Mesenchymal stem cell (in vitro differentiated cells and primary cell): ENCODE measurements at regions not wholly inside any gene's neighbourhood (a gene's known extent, or its start where the extent isn't known, plus 50 kb on each side); places are given as distances from the start of the nearest gene placed in this dataset.

Source experiments
- DNase-seq: peaks from one replicate; pipeline ENCODE4 v3.0.0-alpha.2; 2013
- H2AFZ ChIP-seq: one replicate; pipeline ENCODE4 v1.6.1; 2013; ENCODE audit warnings: low read depth, mild to moderate bottlenecking, control low read depth, inconsistent platforms, low read length, moderate library complexity
- H2AK5ac ChIP-seq: 2 replicates; pipeline ENCODE4 v1.6.1; 2013; ENCODE audit warnings: low read length, moderate library complexity, mild to moderate bottlenecking, inconsistent platforms; ENCODE audit not compliant: severe bottlenecking
- H2BK120ac ChIP-seq: one replicate; pipeline ENCODE4 v1.6.1; 2013; ENCODE audit warnings: low read depth, mild to moderate bottlenecking, inconsistent platforms, low read length, moderate library complexity
- H2BK12ac ChIP-seq, 2 experiments: one replicate each; pipeline ENCODE4 v1.6.1; 2013; ENCODE audit warnings: inconsistent platforms in 2 of 2, low read length in 2 of 2, mild to moderate bottlenecking in 2 of 2, moderate library complexity in 2 of 2, control low read depth in 1 of 2
- H2BK15ac ChIP-seq: one replicate; pipeline ENCODE4 v1.6.1; 2013; ENCODE audit warnings: mild to moderate bottlenecking, low read depth, inconsistent platforms; ENCODE audit not compliant: poor library complexity, severe bottlenecking
- H2BK5ac ChIP-seq: 2 replicates; pipeline ENCODE4 v1.6.1; 2013; ENCODE audit warnings: low read depth, mild to moderate bottlenecking, low read length, control low read depth, inconsistent platforms; ENCODE audit not compliant: poor library complexity, severe bottlenecking
- H3K14ac ChIP-seq, 2 experiments: one replicate each; pipeline ENCODE4 v1.6.1; 2013; ENCODE audit warnings: inconsistent platforms in 2 of 2, low read length in 2 of 2, control low read depth in 1 of 2, mild to moderate bottlenecking in 1 of 2, moderate library complexity in 1 of 2
- H3K18ac ChIP-seq, 2 experiments: one replicate each; pipeline ENCODE4 v1.6.1; 2013; ENCODE audit warnings: inconsistent platforms in 2 of 2, low read length in 2 of 2, control low read depth in 1 of 2, low read depth in 1 of 2, mild to moderate bottlenecking in 1 of 2
- H3K23ac ChIP-seq, 2 experiments: one replicate each; pipeline ENCODE4 v1.6.1; 2013; ENCODE audit warnings: inconsistent platforms in 2 of 2, low read length in 2 of 2, mild to moderate bottlenecking in 2 of 2, moderate library complexity in 2 of 2, control low read depth in 1 of 2
- H3K27ac ChIP-seq: 2 replicates; pipeline ENCODE4 v1.5.1; 2013; ENCODE audit warnings: mild to moderate bottlenecking, moderate library complexity, low read length, control low read depth, inconsistent platforms; ENCODE audit not compliant: poor library complexity, severe bottlenecking
- H3K27me3 ChIP-seq, 2 experiments: 2 replicates each; pipeline versions ENCODE4 v1.6.1 to v1.7.0; 2013; ENCODE audit warnings: low read length in 2 of 2, mild to moderate bottlenecking in 2 of 2, moderate library complexity in 2 of 2, control low read depth in 1 of 2, inconsistent platforms in 1 of 2; ENCODE audit not compliant: control insufficient read depth in 1 of 2, insufficient read depth in 1 of 2
- H3K36me3 ChIP-seq, 2 experiments: 2 replicates each; pipeline versions ENCODE4 v1.6.1 to v1.7.0; 2013; ENCODE audit warnings: low read length in 2 of 2, control low read depth in 1 of 2, inconsistent platforms in 1 of 2, low read depth in 1 of 2, mild to moderate bottlenecking in 1 of 2; ENCODE audit not compliant: insufficient read depth in 2 of 2, control insufficient read depth in 1 of 2
- H3K4ac ChIP-seq, 2 experiments: one replicate each; pipeline ENCODE4 v1.6.1; 2013; ENCODE audit warnings: inconsistent platforms in 2 of 2, low read length in 2 of 2, mild to moderate bottlenecking in 2 of 2, moderate library complexity in 2 of 2, control low read depth in 1 of 2, low read depth in 1 of 2
- H3K4me1 ChIP-seq: 2 replicates; pipeline ENCODE4 v1.6.1; 2013; ENCODE audit warnings: low read depth, low read length, control low read depth; ENCODE audit not compliant: control insufficient read depth, insufficient read depth
- H3K4me2 ChIP-seq: 2 replicates; pipeline ENCODE4 v1.6.1; 2013; ENCODE audit warnings: low read length, mild to moderate bottlenecking, inconsistent platforms; ENCODE audit not compliant: poor library complexity, severe bottlenecking
- H3K4me3 ChIP-seq, 2 experiments: 2 replicates each; pipeline versions ENCODE4 v1.5.1 to v1.7.0; 2013; ENCODE audit warnings: low read length in 2 of 2, mild to moderate bottlenecking in 2 of 2, control low read depth in 1 of 2, low read depth in 1 of 2; ENCODE audit not compliant: insufficient read depth in 1 of 2
- H3K79me1 ChIP-seq: replicated peaks from 2 replicates; pipeline ENCODE4 v1.6.1; 2013; ENCODE audit warnings: mild to moderate bottlenecking, control low read depth, low read length, inconsistent platforms; ENCODE audit not compliant: poor library complexity, severe bottlenecking
- H3K9ac ChIP-seq: 2 replicates; pipeline ENCODE4 v1.7.0; 2013; ENCODE audit warnings: mild to moderate bottlenecking, low read length, moderate library complexity
- H3K9me3 ChIP-seq: 2 replicates; pipeline ENCODE4 v1.7.0; 2013; ENCODE audit warnings: mild to moderate bottlenecking, low read length; ENCODE audit not compliant: control insufficient read depth
- H4K8ac ChIP-seq: one replicate; pipeline ENCODE4 v1.6.1; 2013; ENCODE audit warnings: inconsistent platforms, mild to moderate bottlenecking, low read length, moderate library complexity
- H4K91ac ChIP-seq: one replicate; pipeline ENCODE4 v1.6.1; 2013; ENCODE audit warnings: mild to moderate bottlenecking, low read length, inconsistent platforms
- WGBS: methylation state at CpG from one replicate; pipeline ENCODE4 v1.1.7; 2013; ENCODE audit warnings: mixed read lengths; 5-methylcytosine and 5-hydroxymethylcytosine counted together

DNA sequence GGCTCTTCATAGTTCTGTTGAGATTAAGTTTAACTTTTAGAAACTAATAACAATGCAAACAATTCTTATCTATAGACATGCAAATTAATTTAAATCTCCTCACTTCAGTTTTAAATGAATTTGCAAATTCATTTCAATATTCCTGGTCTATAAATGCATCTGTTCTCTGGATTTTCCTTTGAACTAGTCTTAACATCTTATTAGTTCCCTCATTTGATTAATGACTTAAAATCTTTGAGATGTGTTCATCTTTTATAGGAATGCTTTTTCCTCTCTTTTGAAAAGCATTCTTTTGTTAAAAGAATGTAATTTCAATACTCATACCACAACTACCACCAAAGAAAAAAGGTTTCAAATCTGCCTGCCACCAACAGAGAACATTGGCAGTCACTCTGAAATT, 169.4 kb downstream of the RASEF start:
- Histone ChIP-seq H3K4me3 (no peak overlapping the region), H3K18ac (no peak overlapping the region), H3K27me3 (no peaks in the 10 kb centered on the region), H2BK120ac (no peak overlapping the region), H2BK15ac (no peak overlapping the region), H4K91ac (no peak overlapping the region), H3K27ac (no peak overlapping the region), H3K79me1 (no peaks in the 10 kb centered on the region), H3K36me3 (no peaks in the 10 kb centered on the region), H2BK5ac (no peak overlapping the region), H3K14ac (no peak overlapping the region), H2AK5ac (no peak overlapping the region), H2AFZ (no peak overlapping the region), H3K4ac (no peak overlapping the region), H3K4me1 (no peaks in the 10 kb centered on the region), H3K9ac (no peak overlapping the region), H2BK12ac (no peak overlapping the region), H4K8ac (no peak overlapping the region), H3K4me2 (no peak overlapping the region), H3K9me3 (peaks cover 5% of the 10 kb centered on the region), H3K23ac (no peak overlapping the region)
- no peak for DNase-seq

DNA sequence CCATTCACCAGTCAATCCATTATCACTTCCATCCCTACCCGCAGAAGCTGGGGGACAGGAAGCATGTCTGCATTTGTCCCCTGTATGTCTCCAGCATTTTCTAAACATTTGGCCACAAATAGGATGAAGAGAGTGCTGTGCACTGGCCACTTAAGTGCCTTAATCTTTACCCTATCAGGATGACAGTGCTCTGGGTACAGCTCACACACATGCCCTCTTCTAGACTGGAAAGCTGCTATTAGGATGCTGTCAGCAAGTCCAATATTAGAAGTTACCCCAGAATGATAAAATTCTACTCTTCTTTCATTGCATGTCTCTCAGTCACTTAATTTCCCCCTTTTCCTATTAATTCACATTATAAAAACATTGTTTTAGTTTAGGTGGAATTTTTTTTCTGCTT, 168.4 kb downstream of the RASEF start:
- H3K4me3 ChIP-seq = no peak overlapping the region
- H3K27me3 ChIP-seq = no peaks in the 10 kb centered on the region
- H4K91ac ChIP-seq = no peak overlapping the region
- no peak overlapping the region for H3K4ac ChIP-seq
- H3K9me3 ChIP-seq = peaks cover 5% of the 10 kb centered on the region
- DNase-seq = no peak
- no peak overlapping the region for H3K23ac ChIP-seq
- no peak overlapping the region for H2BK120ac ChIP-seq
- no peak overlapping the region for H4K8ac ChIP-seq
- no peak overlapping the region for H3K18ac ChIP-seq
- no peaks in the 10 kb centered on the region for H3K4me1 ChIP-seq
- no peak overlapping the region for H3K27ac ChIP-seq
- no peak overlapping the region for H2AFZ ChIP-seq
- no peak overlapping the region for H3K14ac ChIP-seq
- H2AK5ac ChIP-seq = no peak overlapping the region
- no peak overlapping the region for H3K4me2 ChIP-seq
- H3K9ac ChIP-seq = no peak overlapping the region
- no peak overlapping the region for H2BK15ac ChIP-seq
- H2BK12ac ChIP-seq = no peak overlapping the region
- H2BK5ac ChIP-seq = no peak overlapping the region
- WGBS = 14% methylated on average over 1 of the region's 1 CpG
- no peaks in the 10 kb centered on the region for H3K36me3 ChIP-seq
- no peaks in the 10 kb centered on the region for H3K79me1 ChIP-seq

DNA sequence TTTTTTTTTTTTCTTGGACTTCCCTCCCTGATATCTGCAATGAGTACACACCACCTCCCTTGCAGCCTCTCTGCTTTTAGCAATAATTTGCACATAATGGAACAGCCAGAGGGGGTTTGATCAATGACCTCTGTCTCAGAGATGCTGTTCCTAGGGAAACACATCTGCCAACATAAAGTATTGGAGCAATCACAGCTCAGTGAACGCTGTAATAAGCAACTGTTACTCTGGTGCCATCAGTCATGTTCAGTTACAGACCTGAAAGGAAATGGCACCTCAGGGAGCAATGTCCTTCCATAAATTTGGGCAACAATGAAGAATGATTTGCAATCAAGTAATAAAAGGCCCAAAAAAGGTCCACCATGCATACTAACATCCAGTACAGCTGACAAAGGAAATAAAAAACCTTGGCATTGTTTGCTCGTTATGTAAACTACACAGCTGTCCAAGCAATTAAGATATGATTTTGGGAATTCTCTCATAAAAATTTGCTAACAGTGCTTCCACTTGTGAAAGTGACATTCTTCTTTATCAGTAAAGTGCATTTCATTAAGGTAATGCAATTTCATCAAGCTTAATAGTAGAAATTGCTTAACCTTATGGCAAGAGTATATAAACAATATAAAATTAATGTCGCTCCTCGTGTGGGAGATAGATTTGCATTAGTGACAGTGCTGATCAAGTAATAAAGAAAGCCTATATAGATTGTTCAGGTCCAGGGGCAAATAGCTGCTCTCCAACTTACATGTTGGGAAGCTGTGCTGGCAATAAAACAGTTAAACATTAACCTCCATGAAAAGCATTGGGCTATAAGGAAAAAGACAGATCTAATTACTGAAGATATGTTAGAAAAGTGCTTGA, 167.8 kb downstream of the RASEF start:
- H2AFZ ChIP-seq = no peak overlapping the region
- H3K9me3 ChIP-seq = peaks cover 5% of the 10 kb centered on the region
- H2BK120ac ChIP-seq = no peak overlapping the region
- H3K23ac ChIP-seq = no peak overlapping the region
- H3K18ac ChIP-seq = no peak overlapping the region
- no peak overlapping the region for H3K4ac ChIP-seq
- no peak overlapping the region for H2BK5ac ChIP-seq
- 65% methylated on average over 4 of the region's 4 CpGs for WGBS
- no peaks in the 10 kb centered on the region for H3K4me1 ChIP-seq
- H2BK12ac ChIP-seq = no peak overlapping the region
- H3K79me1 ChIP-seq = no peaks in the 10 kb centered on the region
- no peak overlapping the region for H3K9ac ChIP-seq
- H2BK15ac ChIP-seq = no peak overlapping the region
- no peak overlapping the region for H4K8ac ChIP-seq
- DNase-seq = no peak
- no peak overlapping the region for H3K14ac ChIP-seq
- H3K27me3 ChIP-seq = no peaks in the 10 kb centered on the region
- H3K4me2 ChIP-seq = no peak overlapping the region
- no peak overlapping the region for H3K27ac ChIP-seq
- H3K36me3 ChIP-seq = no peaks in the 10 kb centered on the region
- H4K91ac ChIP-seq = no peak overlapping the region
- H3K4me3 ChIP-seq = no peak overlapping the region
- no peak overlapping the region for H2AK5ac ChIP-seq

DNA sequence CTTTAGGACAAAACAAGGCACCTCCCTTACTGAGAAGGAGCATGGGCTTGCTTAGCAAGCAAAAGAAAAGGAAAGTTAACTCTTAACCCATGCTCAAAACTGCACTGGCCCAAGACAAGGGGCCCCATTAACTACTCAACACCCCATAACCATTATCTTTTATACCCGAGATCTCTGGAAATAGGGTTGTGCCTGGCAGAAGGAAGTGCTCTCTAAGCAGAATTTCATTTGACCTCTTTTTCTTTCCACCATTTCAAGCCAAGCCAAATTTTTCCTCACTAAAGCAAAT, 167.2 kb downstream of the RASEF start:
- no peak overlapping the region for H4K91ac ChIP-seq
- no peak overlapping the region for H3K14ac ChIP-seq
- H3K18ac ChIP-seq = no peak overlapping the region
- H3K4me1 ChIP-seq = no peaks in the 10 kb centered on the region
- H3K23ac ChIP-seq = no peak overlapping the region
- H3K79me1 ChIP-seq = no peaks in the 10 kb centered on the region
- H3K9me3 ChIP-seq = peaks cover 5% of the 10 kb centered on the region
- H3K4ac ChIP-seq = no peak overlapping the region
- DNase-seq = no peak
- no peak overlapping the region for H2AK5ac ChIP-seq
- H3K9ac ChIP-seq = no peak overlapping the region
- no peaks in the 10 kb centered on the region for H3K36me3 ChIP-seq
- no peak overlapping the region for H2BK5ac ChIP-seq
- H4K8ac ChIP-seq = no peak overlapping the region
- WGBS = no CpG with 5 or more reads among the region's 1 CpG
- H3K27ac ChIP-seq = no peak overlapping the region
- H2BK12ac ChIP-seq = no peak overlapping the region
- H3K27me3 ChIP-seq = no peaks in the 10 kb centered on the region
- no peak overlapping the region for H3K4me3 ChIP-seq
- no peak overlapping the region for H2AFZ ChIP-seq
- H2BK15ac ChIP-seq = no peak overlapping the region
- no peak overlapping the region for H3K4me2 ChIP-seq
- no peak overlapping the region for H2BK120ac ChIP-seq
